Stimulated activated CD4-positive, alpha-beta T cell treated with anti-CD3 and anti-CD28 coated beads, TNF-alpha, amount 100 ng/mL, for 1 hour (primary cell): ENCODE measurements at regions not wholly inside any gene's neighbourhood (a gene's known extent, or its start where the extent isn't known, plus 50 kb on each side); places are given as distances from the start of the nearest gene placed in this dataset.
A peak's percentile ranks its signal among the peaks of the same experiment; 100 is the strongest.

Experiments
- DNase-seq, 3 donors: peaks; one replicate each; pipeline ENCODE4 v3.0.0-alpha.2; 2020; ENCODE audit warnings: low read depth in 3 of 3, low spot score in 1 of 3

DNA sequence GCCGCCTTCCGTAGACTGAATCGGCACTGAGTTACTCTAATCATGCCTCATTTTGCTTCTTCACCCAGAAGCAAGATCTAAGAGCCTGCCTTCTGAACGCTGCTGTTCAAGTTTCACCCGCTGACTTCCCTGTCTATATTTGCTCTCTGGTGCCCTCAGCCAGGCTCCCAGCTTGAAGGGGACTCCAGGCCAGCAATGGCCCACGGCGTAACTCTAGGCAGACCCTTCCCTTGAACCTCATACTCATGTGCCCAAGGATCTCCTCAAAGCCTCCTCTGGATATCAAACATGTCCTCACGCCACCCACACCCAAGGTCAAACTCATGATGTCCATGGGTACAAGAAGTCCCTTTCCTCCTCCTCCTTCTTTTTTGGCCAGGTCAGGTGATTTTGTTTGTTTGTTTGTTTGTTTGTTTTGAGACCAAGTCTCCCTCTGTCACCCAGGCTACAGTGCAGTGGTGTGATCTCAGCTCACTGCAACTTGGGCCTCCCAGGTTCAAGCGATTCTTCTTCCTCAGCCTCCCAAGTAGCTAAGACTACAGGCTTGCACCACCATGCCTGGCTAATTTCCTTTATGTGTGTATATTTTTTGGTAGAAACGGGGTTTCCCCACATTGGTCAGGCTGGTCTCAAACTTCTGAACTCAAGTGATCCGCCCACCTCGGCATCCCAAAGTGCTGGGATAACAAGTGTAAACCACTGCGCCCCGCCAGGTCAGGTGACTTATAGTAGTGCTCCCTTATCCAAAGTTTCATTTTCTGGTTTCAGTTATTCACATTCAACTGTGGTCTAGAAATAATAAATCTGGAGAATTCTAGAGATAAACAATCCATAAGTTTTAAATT is 239.0 kb downstream of the SYK start:
- DNase-seq, result no peak

GRCh38 chr9:91042024-91042423 is 240.4 kb downstream of the SYK start:
- DNase-seq, result no peak

DNA sequence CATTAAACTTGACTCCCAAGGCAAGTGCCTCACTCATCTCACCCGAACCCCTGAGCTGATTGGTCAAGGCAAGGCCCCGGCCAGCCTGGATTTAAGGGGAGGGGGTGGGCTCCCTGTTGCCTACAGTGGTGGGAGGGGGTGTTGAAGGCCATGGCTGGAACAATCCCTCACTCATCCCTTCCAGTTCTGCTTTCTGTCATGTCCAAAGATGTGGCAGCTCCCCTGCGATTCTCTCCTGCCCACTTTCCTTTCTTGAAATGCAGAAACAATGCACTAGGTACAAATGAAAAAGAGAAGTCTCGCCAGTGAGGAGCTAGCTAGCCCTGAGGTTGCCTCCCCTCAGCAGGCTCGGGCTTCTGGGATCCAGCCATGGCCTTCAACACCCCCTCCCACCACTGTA is 240.9 kb downstream of the SYK start:
- no peak for DNase-seq

DNA sequence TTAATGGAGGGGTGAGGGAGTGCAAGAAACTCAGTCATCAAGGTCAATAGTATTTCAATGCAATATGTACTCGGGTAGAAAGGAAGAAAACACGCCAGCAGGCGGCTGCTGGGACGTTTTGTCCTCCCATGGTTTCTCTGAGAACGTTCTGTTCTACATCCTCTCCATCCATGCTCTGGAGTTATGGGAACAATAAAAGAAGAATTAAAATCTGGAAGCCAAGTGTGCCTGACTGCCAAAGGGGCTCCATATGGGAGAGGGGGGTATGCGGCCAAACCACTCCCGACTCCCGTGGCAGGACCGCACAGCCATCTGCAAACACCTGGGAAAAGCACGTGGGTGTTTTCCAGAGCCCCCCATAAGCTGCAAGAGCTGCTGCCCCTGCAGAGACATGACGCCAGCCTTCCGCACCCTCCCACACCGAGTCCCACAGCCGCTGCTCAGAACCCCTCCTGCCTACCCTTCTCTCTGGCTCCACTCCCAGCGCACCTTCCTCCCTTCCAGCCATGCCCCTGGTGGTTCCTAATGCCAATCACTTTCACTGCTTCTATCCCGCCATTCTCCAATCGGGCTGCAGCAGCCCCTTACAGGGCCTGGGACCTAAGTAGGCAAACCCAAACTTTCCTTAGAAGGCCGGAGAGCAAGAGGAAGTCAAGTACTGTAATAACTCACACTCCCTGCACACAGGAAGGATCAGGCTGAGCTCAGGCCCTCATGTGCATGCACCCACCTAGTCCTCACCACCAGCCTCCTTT is 241.6 kb downstream of the SYK start:
- DNase-seq, result no peak

DNA sequence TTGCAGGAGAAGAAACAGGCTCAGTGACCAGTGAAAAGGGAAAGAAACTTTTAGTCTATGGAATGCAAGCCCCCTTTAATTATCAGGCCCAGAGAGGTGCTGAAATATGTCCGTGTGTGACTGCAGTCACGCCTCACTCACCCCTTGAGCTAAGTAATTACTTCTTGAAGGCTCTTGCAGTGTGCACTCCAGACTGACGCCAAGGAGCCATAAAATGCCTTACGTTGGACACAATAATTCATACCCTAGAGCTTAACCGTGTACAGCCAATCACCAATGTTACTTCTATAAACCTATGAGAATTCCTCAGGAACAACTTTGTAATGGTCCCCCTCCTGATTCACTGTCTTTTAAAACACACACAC is 242.2 kb downstream of the SYK start:
- DNase-seq, result no peak

DNA sequence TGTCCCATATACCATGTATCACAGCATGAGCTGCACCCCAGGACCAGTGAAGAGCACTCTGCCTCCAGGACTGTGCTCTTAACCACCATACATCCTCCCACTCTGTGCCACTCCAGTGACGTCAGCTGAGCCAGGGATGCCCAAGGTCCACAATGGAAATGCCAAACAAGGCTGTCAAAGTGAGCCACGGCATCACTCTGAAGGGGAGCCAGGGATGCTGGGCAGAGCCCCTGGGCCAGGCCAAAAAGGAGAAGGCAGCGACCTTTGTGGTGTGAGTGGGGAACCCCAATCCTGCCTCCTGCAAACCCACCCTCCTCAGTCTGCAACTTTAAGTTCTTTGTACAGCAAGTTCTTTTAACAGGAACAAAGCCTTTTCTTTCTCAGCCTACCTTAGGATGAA is 242.7 kb downstream of the SYK start:
- no peak for DNase-seq

GRCh38 chr9:91045041-91045440 is 243.4 kb downstream of the SYK start:
- no peak for DNase-seq

DNA sequence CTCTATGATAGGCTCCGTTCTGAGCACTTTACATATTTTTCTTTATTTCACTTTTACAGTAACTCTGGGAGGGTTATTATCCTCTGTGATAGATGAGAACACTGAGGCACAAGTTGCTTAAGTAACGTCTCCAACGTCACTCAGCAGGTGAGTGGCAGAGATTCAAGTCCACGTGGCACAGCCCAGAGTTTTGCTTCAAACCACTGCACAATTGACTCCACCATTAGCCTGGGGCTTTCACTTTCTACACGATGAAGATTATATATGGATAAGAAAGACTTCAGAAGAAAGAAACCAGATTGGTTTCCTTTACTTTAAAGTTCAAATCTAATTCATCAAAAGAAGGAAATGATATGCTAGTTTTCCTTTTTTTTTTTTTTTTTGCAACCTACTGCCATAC is 245.9 kb downstream of the SYK start:
- peak in 1 of 3 donors; percentile 31 for DNase-seq

- no peak for DNase-seq
Measured at GRCh38 chr9:91047993-91048607, 246.5 kb downstream of the SYK start.

DNA sequence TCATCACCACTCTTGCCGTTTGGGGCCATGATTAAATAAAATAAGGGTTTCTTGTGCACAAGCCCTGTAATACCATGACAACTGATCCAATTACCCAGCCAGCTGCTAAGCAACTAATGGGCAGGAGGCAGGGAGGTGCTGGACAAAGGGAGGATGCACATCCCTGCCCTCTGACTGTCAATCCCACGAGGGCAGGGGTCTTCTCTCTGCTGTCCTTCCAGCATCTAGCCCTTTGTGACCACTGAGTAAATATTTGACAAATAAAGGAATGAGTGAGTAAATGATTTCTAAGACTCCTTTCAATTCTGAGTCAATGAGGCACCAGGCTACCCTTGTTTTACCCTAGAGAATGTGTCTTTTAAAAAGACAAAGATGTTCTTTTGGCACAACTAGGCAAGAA is 247.1 kb downstream of the SYK start:
- DNase-seq, result no peak

- DNase-seq, result no peak
Measured at GRCh38 chr9:91053824-91054223, 252.2 kb downstream of the SYK start.

DNA sequence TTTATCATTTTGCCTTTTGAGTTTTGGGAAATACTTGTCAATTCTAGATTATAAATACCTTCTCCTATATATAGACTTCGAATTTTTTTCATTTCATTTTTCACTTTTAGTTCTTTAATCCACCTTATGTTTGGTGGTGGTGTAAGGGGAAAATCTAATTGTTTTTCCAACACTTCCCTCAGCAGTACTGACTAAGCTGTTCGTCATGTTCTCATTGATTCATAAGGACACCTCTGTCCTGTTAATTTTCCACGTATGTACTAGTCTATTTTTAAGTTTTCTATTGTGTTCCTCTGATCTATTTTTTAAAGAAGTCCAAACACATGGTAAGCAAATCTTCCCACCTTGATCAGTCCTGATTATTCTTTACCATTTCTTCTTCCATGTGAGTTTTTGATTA is 254.2 kb downstream of the SYK start:
- DNase-seq, result no peak

DNA sequence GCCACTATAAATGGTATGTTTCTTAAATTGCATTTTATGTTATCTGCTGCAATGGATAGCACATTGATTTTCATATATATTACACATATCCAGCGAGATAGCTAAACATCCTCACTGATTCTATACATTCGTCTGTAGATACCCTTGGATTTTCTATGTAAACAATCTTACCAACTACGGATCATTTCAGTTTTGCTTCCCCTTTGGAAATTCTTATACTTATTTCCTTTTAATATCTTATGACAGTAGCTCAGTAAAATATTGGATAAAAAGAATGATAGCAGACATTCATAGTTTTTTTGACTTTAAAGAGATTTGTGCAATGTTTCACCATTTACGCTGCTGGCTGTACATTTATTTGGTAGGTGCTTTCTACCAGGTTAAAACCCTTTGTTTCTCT is 254.9 kb downstream of the SYK start:
- no peak for DNase-seq

- no peak for DNase-seq
Measured at GRCh38 chr9:91056917-91057316, 255.3 kb downstream of the SYK start.

GRCh38 chr9:91059713-91060112 is 258.1 kb downstream of the SYK start:
- no peak for DNase-seq

GRCh38 chr9:91060520-91061343 is 259.1 kb downstream of the SYK start:
- no peak for DNase-seq

GRCh38 chr9:91061506-91061905 is 259.9 kb downstream of the SYK start:
- DNase-seq, result no peak

- DNase-seq, result no peak
Measured at GRCh38 chr9:91062281-91062680, 260.7 kb downstream of the SYK start.

- no peak for DNase-seq
Measured at GRCh38 chr9:91063471-91063870, 261.9 kb downstream of the SYK start.

DNA sequence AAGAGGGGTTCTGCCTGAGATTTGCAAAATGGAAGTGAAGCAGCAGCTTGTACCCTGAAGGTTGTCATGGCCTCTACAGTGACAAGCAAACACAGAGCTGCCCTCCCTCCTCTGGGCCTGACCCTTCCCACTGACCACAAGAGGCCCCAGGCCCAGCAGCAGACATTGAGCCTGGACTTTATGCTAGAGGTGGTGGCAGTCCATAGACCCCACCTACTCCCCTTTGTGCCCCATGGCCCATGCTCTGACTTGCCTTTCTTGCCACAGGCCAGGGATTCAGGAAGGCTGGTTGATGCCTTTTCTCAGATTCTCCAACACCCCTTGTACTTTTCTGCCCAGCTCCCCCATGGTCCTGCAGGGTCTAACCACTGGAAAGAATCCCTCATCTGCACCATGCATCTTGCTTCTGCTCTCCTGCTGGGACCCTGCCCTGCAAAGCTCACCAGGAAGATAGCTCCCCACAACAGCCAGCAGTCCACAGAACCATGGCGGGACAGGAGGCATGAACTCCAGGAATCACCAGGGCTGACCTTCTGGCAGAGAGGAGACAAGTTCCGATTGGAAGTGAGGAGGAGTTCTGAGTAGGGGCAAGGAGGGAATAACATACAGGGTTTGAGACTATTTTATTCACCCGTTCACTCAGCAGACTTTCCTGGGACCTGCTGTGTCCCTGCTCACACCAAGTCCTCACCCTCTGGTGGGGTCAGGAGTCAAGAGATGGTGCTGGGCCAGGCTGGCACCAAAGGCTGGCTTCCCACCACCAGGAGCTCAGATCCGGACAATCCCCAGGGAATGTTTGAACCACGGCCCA is 263.8 kb downstream of the SYK start:
- DNase-seq, result no peak

DNA sequence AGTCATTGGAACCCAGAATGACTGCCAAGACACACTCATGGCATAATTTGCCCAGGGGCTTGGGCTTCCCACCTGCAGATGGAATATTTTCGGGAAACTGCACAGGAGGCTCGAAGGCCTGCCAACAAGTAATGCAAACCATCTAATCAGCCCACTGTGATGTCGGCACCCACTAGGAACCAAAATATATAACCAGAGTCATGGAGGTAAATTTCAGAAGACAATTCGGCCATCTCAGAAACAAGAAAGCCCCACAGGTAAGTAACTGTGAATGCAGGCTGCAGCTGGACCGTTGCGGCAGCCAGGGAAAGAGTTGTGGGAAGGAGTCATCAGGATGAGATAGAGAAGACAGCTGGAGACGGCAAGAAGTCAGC is 264.4 kb downstream of the SYK start:
- no peak for DNase-seq
